Urinary bladder (tissue), 3 donors: ENCODE measurements at regions not wholly inside any gene's neighbourhood (a gene's known extent, or its start where the extent isn't known, plus 50 kb on each side); places are given as distances from the start of the nearest gene placed in this dataset.

Experiments
- DNase-seq: peaks from one replicate; pipeline ENCODE4 v3.0.0-alpha.2; 2015; ENCODE audit errors: extremely low spot score
- H3K27ac ChIP-seq: one replicate; pipeline ENCODE4 v1.5.1; 2013; ENCODE audit warnings: low read depth, mild to moderate bottlenecking, moderate library complexity
- H3K36me3 ChIP-seq: one replicate; pipeline ENCODE4 v1.6.1; 2013; ENCODE audit warnings: mild to moderate bottlenecking, moderate library complexity; ENCODE audit not compliant: insufficient read depth
- H3K4me1 ChIP-seq: one replicate; pipeline ENCODE4 v1.6.1; 2013; ENCODE audit warnings: mild to moderate bottlenecking, moderate library complexity; ENCODE audit not compliant: insufficient read depth
- H3K4me3 ChIP-seq: one replicate; pipeline ENCODE4 v1.5.1; 2013; ENCODE audit warnings: low read depth, low read length
- WGBS: extraction: QIAGEN DNeasy Blood & Tissue Kit; methylation state at CpG from one replicate; pipeline ENCODE4 v1.1.7; 2013; 5-methylcytosine and 5-hydroxymethylcytosine counted together
- donor health status: healthy with polysubstance abuse.
- donor health status: healthy.

- WGBS, result 46% methylated on average over 9 of the region's 9 CpGs
- DNase-seq, result no peak
- H3K36me3 ChIP-seq, result no peaks in the 10 kb centered on the region
- no peak overlapping the region for H3K4me3 ChIP-seq
- no peaks in the 10 kb centered on the region for H3K4me1 ChIP-seq
- no peak overlapping the region for H3K27ac ChIP-seq
Measured at GRCh38 chr15:95295896-95296625, 1034.4 kb upstream of the NR2F2 start.

DNA sequence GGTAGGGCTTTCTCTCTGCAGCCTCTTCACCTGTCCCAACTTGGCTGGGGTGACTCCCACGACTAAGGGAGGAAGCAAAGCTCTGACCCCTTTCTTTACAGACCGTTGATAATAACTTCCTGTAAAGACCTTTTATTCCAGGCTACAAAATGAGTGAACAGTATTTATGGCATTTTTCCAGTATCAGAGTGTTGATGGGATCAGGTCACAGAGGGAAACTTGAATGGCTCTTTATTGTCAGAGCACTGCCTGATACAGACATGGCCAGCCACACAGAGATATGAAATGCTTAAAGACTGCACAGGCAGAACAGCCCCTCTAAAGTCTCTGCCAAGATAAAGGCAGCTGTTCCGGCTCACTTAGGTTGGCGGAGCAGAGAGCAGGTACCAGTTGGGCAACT, 1033.9 kb upstream of the NR2F2 start:
- no peak for DNase-seq
- WGBS, result 54% methylated on average over 4 of the region's 4 CpGs
- no peaks in the 10 kb centered on the region for H3K4me1 ChIP-seq

DNA sequence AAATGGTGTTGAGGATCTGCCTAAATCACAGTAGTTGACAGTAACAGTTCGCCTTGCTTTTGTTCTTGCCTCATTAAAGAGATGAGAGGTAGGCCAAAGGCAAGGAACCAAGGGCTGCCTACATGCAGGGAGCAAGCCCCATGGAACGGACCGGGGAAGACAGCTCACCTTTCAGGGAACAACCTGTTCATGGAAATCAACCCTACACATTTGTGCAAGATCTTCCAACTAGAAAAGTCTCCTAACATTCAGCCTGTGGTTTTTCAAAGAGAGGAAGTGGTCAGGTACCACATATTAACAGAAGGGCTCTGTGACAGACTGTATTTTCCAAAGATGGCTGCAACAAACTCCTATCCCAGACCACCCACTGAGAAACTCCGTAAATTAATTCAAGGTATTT, 1031.8 kb upstream of the NR2F2 start:
- no peak overlapping the region for H3K27ac ChIP-seq
- no peaks in the 10 kb centered on the region for H3K4me1 ChIP-seq
- DNase-seq, result no peak
- H3K36me3 ChIP-seq, result no peaks in the 10 kb centered on the region
- WGBS, result 92% methylated on average over 4 of the region's 4 CpGs
- no peak overlapping the region for H3K4me3 ChIP-seq

More for the DNA sequence above, 1033.9 kb upstream of the NR2F2 start:
- Histone ChIP-seq H3K36me3 (no peaks in the 10 kb centered on the region), H3K4me3 (no peak overlapping the region), H3K27ac (no peak overlapping the region)

DNA sequence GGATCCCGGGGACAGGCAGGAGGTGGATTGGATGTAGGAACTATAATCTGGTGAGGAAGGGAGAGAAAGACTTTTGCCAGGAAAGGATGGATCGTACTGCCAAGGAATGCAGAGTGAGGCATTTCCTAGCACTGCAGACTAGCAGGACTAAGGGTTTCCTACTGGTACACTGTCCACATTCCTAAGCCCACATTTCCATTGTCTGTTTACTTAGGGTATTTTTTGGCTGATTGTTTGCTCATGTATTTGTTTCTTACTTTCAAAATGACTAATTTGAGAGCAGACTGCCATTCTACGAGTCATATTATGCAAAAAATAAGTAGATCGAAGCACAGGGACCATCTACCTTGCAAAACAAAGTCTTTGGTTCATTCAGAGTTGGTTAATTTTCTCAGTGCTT, 1029.5 kb upstream of the NR2F2 start:
- no peak overlapping the region for H3K4me3 ChIP-seq
- H3K36me3 ChIP-seq, result no peaks in the 10 kb centered on the region
- DNase-seq, result no peak
- peaks cover 2% of the 10 kb centered on the region for H3K4me1 ChIP-seq
- WGBS, result 73% methylated on average over 4 of the region's 4 CpGs
- H3K27ac ChIP-seq, result no peak overlapping the region

DNA sequence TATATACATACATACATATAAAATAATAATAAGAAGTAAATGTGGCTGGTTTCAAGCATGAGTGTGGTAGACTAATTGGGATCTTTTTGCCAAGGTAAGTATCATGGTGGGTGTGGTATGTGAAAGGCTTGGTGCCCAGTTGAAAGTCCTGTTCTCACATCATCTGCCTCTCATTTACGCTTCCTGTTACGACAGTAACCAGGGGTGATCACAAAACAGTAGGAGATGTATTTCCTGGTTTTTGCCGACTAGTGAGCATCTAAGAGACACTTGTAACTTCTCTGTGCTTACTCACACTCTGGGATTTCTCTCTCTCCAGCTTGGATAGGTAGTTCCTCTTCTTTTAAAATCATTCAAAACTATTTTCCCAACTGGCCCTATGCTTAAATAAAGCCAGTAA, 1028.3 kb upstream of the NR2F2 start:
- Histone ChIP-seq H3K4me1 (peaks cover 2% of the 10 kb centered on the region), H3K36me3 (no peaks in the 10 kb centered on the region), H3K4me3 (no peak overlapping the region), H3K27ac (no peak overlapping the region)
- WGBS, result 75% methylated on average over 3 of the region's 3 CpGs
- no peak for DNase-seq

DNA sequence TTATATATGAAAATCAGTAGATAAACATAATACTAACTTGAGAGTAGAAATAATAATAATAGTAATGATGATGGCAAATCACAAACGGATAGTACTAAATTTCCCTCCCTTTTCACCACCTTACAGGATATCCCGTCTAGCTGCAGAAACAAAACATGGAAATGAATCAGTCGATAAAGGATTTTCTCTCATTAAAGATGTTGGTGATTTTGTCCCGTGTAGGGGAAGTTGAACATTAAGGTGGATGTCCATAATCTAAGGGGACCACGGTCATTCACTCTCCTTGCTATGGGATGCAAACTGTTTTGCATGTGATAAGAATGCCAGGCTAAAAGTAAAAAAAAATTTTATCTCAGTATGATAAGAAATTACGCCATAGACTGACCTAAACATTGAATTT, 1027.7 kb upstream of the NR2F2 start:
- Histone ChIP-seq H3K4me1 (peaks cover 2% of the 10 kb centered on the region), H3K36me3 (no peaks in the 10 kb centered on the region), H3K4me3 (no peak overlapping the region), H3K27ac (no peak overlapping the region)
- 84% methylated on average over 6 of the region's 6 CpGs for WGBS
- DNase-seq, result no peak

GRCh38 chr15:95303713-95304112, 1026.8 kb upstream of the NR2F2 start:
- Histone ChIP-seq H3K27ac (peak overlapping the region; percentile 48), H3K4me1 (peaks cover 2% of the 10 kb centered on the region), H3K36me3 (no peaks in the 10 kb centered on the region), H3K4me3 (no peak overlapping the region)
- no peak for DNase-seq
- WGBS, result 66% methylated on average over 4 of the region's 4 CpGs

DNA sequence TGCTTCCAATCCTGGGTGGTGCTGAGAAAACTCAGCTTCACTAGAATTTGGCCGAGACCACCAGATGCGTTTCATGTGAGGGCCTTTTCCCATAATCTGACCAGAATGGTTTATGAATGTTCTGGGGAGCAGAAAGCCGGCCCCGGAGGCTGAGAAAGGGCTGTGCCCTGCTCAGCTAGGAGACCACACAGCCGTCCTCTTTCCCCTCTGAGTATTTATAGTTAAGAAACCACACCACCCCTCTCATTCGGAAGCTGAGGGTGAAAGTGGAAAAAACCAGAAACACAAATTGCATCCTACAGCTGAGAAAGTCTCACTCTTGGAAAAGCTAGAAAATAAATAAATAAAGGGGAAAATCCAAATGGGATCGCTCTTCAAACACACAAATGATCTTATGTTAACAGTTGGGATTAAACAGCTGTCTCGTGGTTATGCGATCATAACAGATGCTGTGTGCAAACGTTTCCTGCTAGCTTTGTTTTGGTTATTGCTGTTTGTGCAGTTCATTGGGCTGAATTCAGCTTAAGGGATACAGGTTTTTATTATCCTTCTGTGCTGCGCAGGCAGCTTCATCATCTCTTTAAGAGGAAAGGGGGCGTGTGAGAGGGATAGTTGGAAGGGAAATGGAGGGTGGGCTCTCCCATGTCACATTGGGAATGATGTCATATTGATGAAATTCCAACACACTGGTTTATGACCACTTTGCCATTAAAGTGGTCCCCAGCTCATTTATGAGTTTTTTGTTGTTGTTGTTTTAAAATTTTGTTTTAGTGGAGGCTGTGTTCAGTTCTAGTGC, 1026.2 kb upstream of the NR2F2 start:
- WGBS, result 34% methylated on average over 12 of the region's 12 CpGs
- Histone ChIP-seq H3K4me1 (peaks cover 2% of the 10 kb centered on the region), H3K4me3 (no peak overlapping the region), H3K36me3 (no peaks in the 10 kb centered on the region), H3K27ac (peak overlapping the region; percentile 48)
- peak; percentile 78 for DNase-seq

GRCh38 chr15:95304947-95305400, 1025.5 kb upstream of the NR2F2 start:
- Histone ChIP-seq H3K27ac (peak overlapping the region; percentile 16), H3K4me1 (peaks cover 2% of the 10 kb centered on the region), H3K4me3 (no peak overlapping the region), H3K36me3 (no peaks in the 10 kb centered on the region)
- DNase-seq, result no peak
- WGBS, result 41% methylated on average over 4 of the region's 4 CpGs

DNA sequence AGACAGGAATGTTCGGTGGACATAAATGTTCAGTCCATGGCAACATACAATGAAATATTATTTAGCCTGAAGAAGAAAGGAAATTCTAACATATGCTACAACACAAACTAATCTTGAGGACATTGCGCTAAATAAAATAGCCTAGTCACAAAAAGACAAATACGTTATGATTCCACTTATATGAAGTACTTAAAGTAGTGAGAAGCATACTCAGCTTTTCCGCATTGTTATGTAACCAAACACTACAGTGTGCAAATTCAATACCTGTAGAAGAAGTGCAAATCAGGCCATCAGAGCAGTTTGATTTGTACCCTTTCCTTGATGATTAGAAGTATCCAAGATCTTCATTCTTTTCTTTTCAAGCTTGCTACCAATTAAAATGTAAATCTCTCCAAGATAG, 1023.4 kb upstream of the NR2F2 start:
- WGBS, result 98% methylated on average over 4 of the region's 4 CpGs
- no peak for DNase-seq
- H3K27ac ChIP-seq, result no peak overlapping the region
- no peak overlapping the region for H3K4me3 ChIP-seq
- no peaks in the 10 kb centered on the region for H3K36me3 ChIP-seq
- H3K4me1 ChIP-seq, result peaks cover 2% of the 10 kb centered on the region

DNA sequence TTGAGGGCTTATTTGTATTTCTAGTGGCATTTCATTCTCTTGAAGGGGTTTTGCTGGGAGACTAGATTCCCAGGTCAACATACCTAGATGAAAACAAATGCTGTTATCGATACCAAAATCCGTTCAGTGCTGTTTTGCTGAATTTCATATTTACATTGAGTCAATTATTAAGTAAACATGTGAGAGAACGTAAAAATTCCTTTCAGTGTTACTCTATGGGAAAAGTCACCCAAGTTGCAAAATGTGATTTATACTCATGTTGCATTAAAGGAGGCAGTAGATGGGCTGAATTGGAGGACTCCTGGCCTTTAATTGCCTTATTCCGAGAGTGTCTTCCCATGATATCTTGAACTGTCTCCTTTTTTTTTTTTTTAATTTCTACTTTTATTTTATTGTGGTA, 1011.3 kb upstream of the NR2F2 start:
- Histone ChIP-seq H3K4me1 (no peaks in the 10 kb centered on the region), H3K4me3 (no peak overlapping the region), H3K36me3 (no peaks in the 10 kb centered on the region), H3K27ac (no peak overlapping the region)
- WGBS, result 80% methylated on average over 4 of the region's 4 CpGs
- DNase-seq, result no peak

- Histone ChIP-seq H3K4me3 (no peak overlapping the region), H3K4me1 (no peaks in the 10 kb centered on the region), H3K27ac (no peak overlapping the region), H3K36me3 (no peaks in the 10 kb centered on the region)
- 83% methylated on average over 7 of the region's 7 CpGs for WGBS
- DNase-seq, result no peak
Measured at GRCh38 chr15:95323796-95324195, 1006.7 kb upstream of the NR2F2 start.

DNA sequence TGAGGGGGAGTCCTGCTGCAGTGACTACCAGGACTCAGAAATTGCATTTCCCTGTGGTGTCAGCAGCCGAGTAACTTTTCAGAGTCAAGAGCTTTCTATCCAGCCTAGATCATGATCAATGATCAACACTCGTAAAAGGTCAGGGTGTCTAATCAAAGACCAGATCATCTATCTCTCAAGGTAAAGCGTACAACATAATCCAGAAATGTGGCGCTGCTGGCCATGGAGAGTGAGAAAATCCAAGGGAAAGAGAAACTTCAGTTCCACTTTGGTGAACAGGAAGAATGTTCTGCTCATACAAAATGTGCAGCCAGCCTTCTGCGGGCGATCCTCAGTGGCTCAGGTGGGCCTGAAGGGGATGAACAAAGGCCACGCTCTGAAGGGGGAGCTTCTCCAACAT, 1005.8 kb upstream of the NR2F2 start:
- no peaks in the 10 kb centered on the region for H3K36me3 ChIP-seq
- H3K4me3 ChIP-seq, result no peak overlapping the region
- no peak for DNase-seq
- no peaks in the 10 kb centered on the region for H3K4me1 ChIP-seq
- no peak overlapping the region for H3K27ac ChIP-seq
- WGBS, result 92% methylated on average over 7 of the region's 7 CpGs

GRCh38 chr15:95325763-95326404, 1004.6 kb upstream of the NR2F2 start:
- H3K27ac ChIP-seq, result no peak overlapping the region
- WGBS, result 73% methylated on average over 7 of the region's 7 CpGs
- DNase-seq, result no peak
- H3K4me3 ChIP-seq, result no peak overlapping the region
- H3K36me3 ChIP-seq, result no peaks in the 10 kb centered on the region
- H3K4me1 ChIP-seq, result no peaks in the 10 kb centered on the region
